Liver (tissue), 8 donors: ENCODE measurements at regions not wholly inside any gene's neighbourhood (a gene's known extent, or its start where the extent isn't known, plus 50 kb on each side); places are given as distances from the start of the nearest gene placed in this dataset.

ENCODE experiments used
- DNase-seq: peaks from one replicate; pipeline ENCODE4 v3.0.0-alpha.2; 2017; ENCODE audit warnings: low spot score
- H3K27ac ChIP-seq, 2 donors: one replicate each; pipeline ENCODE4 v1.7.0; 2013; ENCODE audit warnings: inconsistent platforms in 2 of 2, low read length in 2 of 2, control low read depth in 1 of 2, low read depth in 1 of 2, mild to moderate bottlenecking in 1 of 2
- H3K27me3 ChIP-seq, 4 donors: one replicate each; pipeline versions ENCODE4 v1.6.1 to v1.7.0; 2013; ENCODE audit warnings: low read length in 3 of 4, inconsistent platforms in 1 of 4, mild to moderate bottlenecking in 1 of 4, moderate library complexity in 1 of 4; ENCODE audit not compliant: control insufficient read depth in 4 of 4, insufficient read depth in 4 of 4
- H3K36me3 ChIP-seq, 4 donors: one replicate each; pipeline versions ENCODE4 v1.6.1 to v1.7.0; 2013; ENCODE audit warnings: low read length in 3 of 4, mild to moderate bottlenecking in 3 of 4, low read depth in 1 of 4, moderate library complexity in 1 of 4; ENCODE audit not compliant: control insufficient read depth in 4 of 4, insufficient read depth in 3 of 4
- H3K4me1 ChIP-seq, 4 donors: one replicate each; pipeline versions ENCODE4 v1.6.1 to v1.7.0; 2013; ENCODE audit warnings: low read length in 3 of 4, mild to moderate bottlenecking in 3 of 4, moderate library complexity in 1 of 4; ENCODE audit not compliant: control insufficient read depth in 4 of 4, insufficient read depth in 4 of 4
- H3K4me3 ChIP-seq, 3 donors: one replicate each; pipeline versions ENCODE4 v1.6.1 to v1.7.0; 2013; ENCODE audit warnings: low read length in 3 of 3, control low read depth in 1 of 3, low read depth in 1 of 3, mild to moderate bottlenecking in 1 of 3
- H3K9ac ChIP-seq, 2 donors: one replicate each; pipeline ENCODE4 v1.7.0; 2013; ENCODE audit warnings: low read length in 2 of 2, mild to moderate bottlenecking in 2 of 2, moderate library complexity in 2 of 2, control low read depth in 1 of 2, low read depth in 1 of 2
- H3K9me3 ChIP-seq, 4 donors: one replicate each; pipeline versions ENCODE4 v1.6.1 to v1.7.0; 2013; ENCODE audit warnings: low read length in 3 of 4; ENCODE audit not compliant: control insufficient read depth in 4 of 4
- ATF3 ChIP-seq: IDR thresholded peaks from 2 replicates; pipeline ENCODE4 v1.6.1; 2016; ENCODE audit warnings: antibody characterized with exemption
- CTCF ChIP-seq: fragments of 150-350 bp; IDR thresholded peaks from 2 replicates; pipeline ENCODE4 v1.5.1; 2017; ENCODE audit warnings: improper control_type of control experiment, low read depth, low read length; ENCODE audit not compliant: missing input control
- EGR1 ChIP-seq, 2 donors: IDR thresholded peaks; 2 replicates each; pipeline ENCODE4 v1.6.1; 2016 to 2018; ENCODE audit warnings: antibody characterized with exemption in 2 of 2, low read depth in 2 of 2
- FOXA1 ChIP-seq: IDR thresholded peaks from 2 replicates; pipeline ENCODE4 v1.6.1; 2016; ENCODE audit warnings: antibody characterized with exemption
- FOXA2 ChIP-seq: IDR thresholded peaks from 2 replicates; pipeline ENCODE4 v1.6.1; 2016; ENCODE audit warnings: antibody characterized with exemption
- GABPA ChIP-seq, 2 donors: IDR thresholded peaks in 1 of 2; conservative IDR thresholded peaks in 1 of 2; 2 replicates each; pipeline ENCODE4 v1.6.1; 2016; ENCODE audit warnings: antibody characterized with exemption in 2 of 2, mild to moderate bottlenecking in 1 of 2, moderate library complexity in 1 of 2
- HNF4A ChIP-seq, 2 donors: conservative IDR thresholded peaks; 2 replicates each; pipeline ENCODE4 v1.6.1; 2016; ENCODE audit warnings: antibody characterized with exemption in 2 of 2, mild to moderate bottlenecking in 2 of 2
- HNF4G ChIP-seq: IDR thresholded peaks from 2 replicates; pipeline ENCODE4 v1.6.1; 2016; ENCODE audit warnings: antibody characterized with exemption
- JUND ChIP-seq, 2 donors: IDR thresholded peaks; 2 replicates each; pipeline ENCODE4 v1.6.1; 2016; ENCODE audit warnings: antibody characterized with exemption in 2 of 2
- MAX ChIP-seq: IDR thresholded peaks from 2 replicates; pipeline ENCODE4 v1.6.1; 2016; ENCODE audit warnings: antibody characterized with exemption
- NR2F2 ChIP-seq: IDR thresholded peaks from 2 replicates; pipeline ENCODE4 v1.6.1; 2016; ENCODE audit warnings: antibody characterized with exemption
- RAD21 ChIP-seq, 2 donors: IDR thresholded peaks; 2 replicates each; pipeline ENCODE4 v1.6.1; 2016; ENCODE audit warnings: antibody characterized with exemption in 2 of 2, mild to moderate bottlenecking in 2 of 2
- REST ChIP-seq: IDR thresholded peaks from 2 replicates; pipeline ENCODE4 v1.6.1; 2016; ENCODE audit warnings: antibody characterized with exemption, mild to moderate bottlenecking
- RXRA ChIP-seq, 2 donors: IDR thresholded peaks; 2 replicates each; pipeline ENCODE4 v1.6.1; 2017 to 2018; ENCODE audit warnings: antibody characterized with exemption in 2 of 2, mild to moderate bottlenecking in 1 of 2
- SP1 ChIP-seq: IDR thresholded peaks from 2 replicates; pipeline ENCODE4 v1.6.1; 2018; ENCODE audit warnings: antibody characterized with exemption, mild to moderate bottlenecking
- TAF1 ChIP-seq: conservative IDR thresholded peaks from 2 replicates; pipeline ENCODE4 v1.6.1; 2016; ENCODE audit warnings: antibody characterized with exemption, mild to moderate bottlenecking
- YY1 ChIP-seq: IDR thresholded peaks from 2 replicates; pipeline ENCODE4 v1.6.1; 2016; ENCODE audit warnings: antibody characterized with exemption, mild to moderate bottlenecking
- ZBTB33 ChIP-seq: IDR thresholded peaks from 2 replicates; pipeline ENCODE4 v1.6.1; 2016; ENCODE audit warnings: antibody characterized with exemption
- WGBS: extraction: QIAGEN DNeasy Blood & Tissue Kit; methylation state at CpG from one replicate; pipeline ENCODE4 v1.1.7; 2013; 5-methylcytosine and 5-hydroxymethylcytosine counted together
- donor health status: healthy.
- donor health status: healthy.
- donor health status: healthy.
- donor health status: healthy.
- donor health status: healthy.

GRCh38 chr2:66717218-66717905, 282.4 kb downstream of the MEIS1 start:
- no peaks in the 10 kb centered on the region for H3K27me3 ChIP-seq
- no peaks in the 10 kb centered on the region for H3K9me3 ChIP-seq
- H3K9ac ChIP-seq: no peak overlapping the region
- WGBS: 79% methylated on average over 5 of the region's 5 CpGs
- no peaks in the 10 kb centered on the region for H3K4me1 ChIP-seq
- H3K27ac ChIP-seq: no peak overlapping the region
- DNase-seq: no peak
- no peak for TF ChIP-seq NR2F2
- no peak for TF ChIP-seq EGR1 (IDR thresholded peaks at IDR 0.05; ENCODE audit: low read depth in 2 of 2)
- no peak for TF ChIP-seq RAD21 (IDR thresholded peaks at IDR 0.05)
- TF ChIP-seq CTCF: no peak
- TF ChIP-seq JUND (IDR thresholded peaks at IDR 0.05): no peak
- no peak for TF ChIP-seq TAF1
- TF ChIP-seq HNF4G: no peak
- TF ChIP-seq FOXA1: no peak
- no peak for TF ChIP-seq FOXA2
- no peaks in the 10 kb centered on the region for H3K36me3 ChIP-seq
- no peak overlapping the region for H3K4me3 ChIP-seq

GRCh38 chr2:66717973-66718372, 283.0 kb downstream of the MEIS1 start:
- DNase-seq: no peak
- Histone ChIP-seq H3K4me1 (no peaks in the 10 kb centered on the region), H3K27ac (no peak overlapping the region), H3K4me3 (no peak overlapping the region), H3K36me3 (no peaks in the 10 kb centered on the region), H3K9me3 (no peaks in the 10 kb centered on the region), H3K27me3 (no peaks in the 10 kb centered on the region), H3K9ac (no peak overlapping the region)
- no peak for TF ChIP-seq MAX
- TF ChIP-seq EGR1 (IDR thresholded peaks at IDR 0.05; ENCODE audit: low read depth in 2 of 2): no peak
- no peak for TF ChIP-seq TAF1
- TF ChIP-seq RAD21 (IDR thresholded peaks at IDR 0.05): no peak
- no peak for TF ChIP-seq RXRA (IDR thresholded peaks at IDR 0.05)
- no peak for TF ChIP-seq ZBTB33
- no peak for TF ChIP-seq HNF4A (conservative IDR thresholded peaks at IDR 0.05)
- TF ChIP-seq JUND (IDR thresholded peaks at IDR 0.05): no peak
- no peak for TF ChIP-seq GABPA (IDR thresholded peaks at IDR 0.05 in 1 of 2, conservative IDR thresholded peaks at IDR 0.05 in 1 of 2)
- TF ChIP-seq ATF3: no peak
- TF ChIP-seq FOXA1: no peak
- TF ChIP-seq SP1: no peak
- TF ChIP-seq FOXA2: no peak
- TF ChIP-seq REST: no peak
- TF ChIP-seq HNF4G: no peak
- no peak for TF ChIP-seq YY1
- no peak for TF ChIP-seq CTCF
- no peak for TF ChIP-seq NR2F2
- 76% methylated on average over 4 of the region's 4 CpGs for WGBS
